ENCODE measurements at regions not wholly inside any gene's neighbourhood (a gene's known extent, or its start where the extent isn't known, plus 50 kb on each side); places are given as distances from the start of the nearest gene placed in this dataset.

DNA sequence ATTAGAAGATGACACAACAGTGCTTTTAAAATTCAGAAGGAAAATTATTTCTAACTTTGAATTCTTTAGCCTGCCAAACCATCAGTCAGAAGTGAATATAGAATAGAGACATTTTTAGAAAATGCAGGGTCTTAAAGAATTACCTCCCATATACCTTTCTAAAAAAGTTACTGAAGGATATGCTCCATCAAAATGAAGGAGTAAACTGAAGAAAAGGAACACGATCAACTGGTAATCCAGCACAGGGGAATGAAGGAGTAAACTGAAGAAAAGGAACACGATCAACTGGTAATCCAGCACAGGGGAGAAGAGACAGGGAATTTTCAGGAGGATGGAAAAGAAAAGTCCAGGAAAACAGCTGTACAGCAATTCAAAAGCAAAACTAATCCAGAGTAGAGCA is 75.4 kb upstream of the LDLRAD3 start:
- no peak overlapping the region for H3K9ac ChIP-seq
- no peak overlapping the region for H3K4me2 ChIP-seq

DNA sequence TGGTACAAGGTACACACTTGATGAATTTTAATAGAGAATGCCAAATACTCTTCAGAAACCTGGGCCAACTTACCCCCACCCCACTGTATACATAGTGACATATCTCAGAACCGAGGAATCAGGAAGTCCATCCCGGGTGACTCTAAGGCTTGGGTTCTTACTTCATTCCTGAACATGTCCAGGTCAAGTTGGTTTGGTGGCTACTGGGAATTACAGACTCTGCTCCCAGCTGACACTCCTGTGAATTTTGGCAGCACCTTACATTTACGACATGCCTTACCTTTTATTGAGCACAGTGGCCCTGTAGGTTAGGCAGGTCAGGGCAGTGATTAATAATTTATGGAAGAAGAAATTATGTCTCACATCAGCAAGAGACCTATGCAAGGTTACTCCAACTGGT is 70.1 kb upstream of the LDLRAD3 start:
- Histone ChIP-seq H3K27ac (no peak overlapping the region), H3K27me3 (no peaks in the 10 kb centered on the region), H3K4me2 (no peak overlapping the region), H3K4me1 (no peaks in the 10 kb centered on the region), H3K9ac (no peak overlapping the region), H3F3A (ENCODE audit: low read depth) (no peaks in the 10 kb centered on the region), H2AFZ (replicated peaks) (no peak overlapping the region), H3K9me3 (ENCODE audit: low read depth) (peaks cover 7% of the 10 kb centered on the region), H3K79me2 (ENCODE audit: low read depth) (no peaks in the 10 kb centered on the region), H3K36me3 (no peaks in the 10 kb centered on the region), H4K20me1 (ENCODE audit: low read depth) (no peaks in the 10 kb centered on the region), H3K4me3 (no peak overlapping the region)
- Mint-ChIP-seq H3K9me3 (peaks cover 15% of the 10 kb centered on the region), H3K27ac (no peak overlapping the region), H3K4me1 (peaks cover 5% of the 10 kb centered on the region), H3K4me3 (no peak overlapping the region), H3K27me3 (ENCODE audit: insufficient read depth, low read depth) (peaks cover 3% of the 10 kb centered on the region), H3K36me3 (no peaks in the 10 kb centered on the region)
- no peak for TF ChIP-seq EZH2phosphoT487 (IDR thresholded peaks at IDR 0.05)
- no peak for TF ChIP-seq CTCF (IDR thresholded peaks at IDR 0.05)
- no peak for TF ChIP-seq EZH2 (IDR thresholded peaks at IDR 0.05)
- DNase-seq (ENCODE audit: low spot score), result no peak

More for the DNA sequence above, 75.4 kb upstream of the LDLRAD3 start:
- Mint-ChIP-seq H3K4me3 (no peak overlapping the region), H3K4me1 (no peaks in the 10 kb centered on the region), H3K27ac (no peak overlapping the region), H3K9me3 (peaks cover 27% of the 10 kb centered on the region), H3K27me3 (ENCODE audit: insufficient read depth, low read depth) (peaks cover under 1% of the 10 kb centered on the region), H3K36me3 (peaks cover 3% of the 10 kb centered on the region)
- Histone ChIP-seq H3K4me1 (no peaks in the 10 kb centered on the region), H3K4me3 (no peak overlapping the region), H2AFZ (replicated peaks) (no peak overlapping the region), H3F3A (ENCODE audit: low read depth) (no peaks in the 10 kb centered on the region), H4K20me1 (ENCODE audit: low read depth) (no peaks in the 10 kb centered on the region), H3K36me3 (no peaks in the 10 kb centered on the region), H3K79me2 (ENCODE audit: low read depth) (no peaks in the 10 kb centered on the region), H3K27ac (no peak overlapping the region), H3K27me3 (no peaks in the 10 kb centered on the region), H3K9me3 (ENCODE audit: low read depth) (peaks cover 11% of the 10 kb centered on the region)
- no peak for DNase-seq (ENCODE audit: low spot score)
- no peak for TF ChIP-seq CTCF (IDR thresholded peaks at IDR 0.05)
- TF ChIP-seq EZH2phosphoT487 (IDR thresholded peaks at IDR 0.05), result no peak
- TF ChIP-seq EZH2 (IDR thresholded peaks at IDR 0.05), result no peak

DNA sequence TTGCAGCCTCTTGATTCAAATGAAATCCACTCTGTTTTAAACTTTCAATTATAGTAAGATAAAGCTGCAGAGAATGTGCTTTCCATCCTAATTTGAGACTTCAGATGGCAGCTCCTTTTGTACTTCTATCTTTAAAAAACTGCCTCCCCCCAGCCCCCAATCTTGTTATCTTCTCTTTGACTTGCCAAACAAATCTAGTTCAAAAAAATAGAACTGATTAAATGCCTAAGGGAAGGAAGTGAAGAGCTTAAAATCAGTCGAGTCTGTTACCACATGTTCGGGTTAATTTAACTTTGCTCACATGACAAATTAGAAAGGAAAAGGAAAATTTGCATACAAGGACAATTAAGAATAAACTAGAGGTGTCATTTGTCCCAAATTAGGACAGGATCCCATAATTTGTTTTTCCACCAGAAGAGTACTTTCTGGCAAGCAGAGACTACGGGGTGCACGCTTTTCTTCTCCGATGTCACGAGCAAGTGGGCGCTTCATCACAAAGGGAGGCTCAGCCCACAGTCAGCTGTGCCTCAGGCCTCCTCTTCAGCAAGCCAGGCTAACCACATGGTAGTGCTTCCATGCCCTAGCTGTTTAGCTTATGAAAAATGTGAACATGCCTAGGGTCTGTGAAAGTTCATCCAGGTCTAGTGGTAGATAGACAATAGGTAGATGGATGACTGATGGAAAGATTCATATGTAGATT is 69.0 kb upstream of the LDLRAD3 start:
- Mint-ChIP-seq H3K4me3 (no peak overlapping the region), H3K36me3 (no peaks in the 10 kb centered on the region), H3K9me3 (peaks cover 4% of the 10 kb centered on the region), H3K4me1 (peaks cover 5% of the 10 kb centered on the region), H3K27me3 (ENCODE audit: insufficient read depth, low read depth) (peaks cover 3% of the 10 kb centered on the region), H3K27ac (no peak overlapping the region)
- H3K36me3 ChIP-seq, result no peaks in the 10 kb centered on the region
- H4K20me1 ChIP-seq (ENCODE audit: low read depth), result no peaks in the 10 kb centered on the region
- no peak for TF ChIP-seq CTCF (IDR thresholded peaks at IDR 0.05)
- no peak for TF ChIP-seq EZH2phosphoT487 (IDR thresholded peaks at IDR 0.05)
- TF ChIP-seq EZH2 (IDR thresholded peaks at IDR 0.05), result no peak
- H3K9me3 ChIP-seq (ENCODE audit: low read depth), result no peaks in the 10 kb centered on the region
- H3F3A ChIP-seq (ENCODE audit: low read depth), result no peaks in the 10 kb centered on the region
- H3K4me3 ChIP-seq, result no peak overlapping the region
- no peak overlapping the region for H3K9ac ChIP-seq
- no peak overlapping the region for H2AFZ ChIP-seq (replicated peaks)
- no peak overlapping the region for H3K4me2 ChIP-seq
- H3K27ac ChIP-seq, result no peak overlapping the region
- no peaks in the 10 kb centered on the region for H3K79me2 ChIP-seq (ENCODE audit: low read depth)
- DNase-seq (ENCODE audit: low spot score), result no peak
- no peaks in the 10 kb centered on the region for H3K4me1 ChIP-seq
- H3K27me3 ChIP-seq, result no peaks in the 10 kb centered on the region

All from neural progenitor cell (in vitro differentiated cells).